ENCODE measurements at regions not wholly inside any gene's neighbourhood (a gene's known extent, or its start where the extent isn't known, plus 50 kb on each side); places are given as distances from the start of the nearest gene placed in this dataset.

DNA sequence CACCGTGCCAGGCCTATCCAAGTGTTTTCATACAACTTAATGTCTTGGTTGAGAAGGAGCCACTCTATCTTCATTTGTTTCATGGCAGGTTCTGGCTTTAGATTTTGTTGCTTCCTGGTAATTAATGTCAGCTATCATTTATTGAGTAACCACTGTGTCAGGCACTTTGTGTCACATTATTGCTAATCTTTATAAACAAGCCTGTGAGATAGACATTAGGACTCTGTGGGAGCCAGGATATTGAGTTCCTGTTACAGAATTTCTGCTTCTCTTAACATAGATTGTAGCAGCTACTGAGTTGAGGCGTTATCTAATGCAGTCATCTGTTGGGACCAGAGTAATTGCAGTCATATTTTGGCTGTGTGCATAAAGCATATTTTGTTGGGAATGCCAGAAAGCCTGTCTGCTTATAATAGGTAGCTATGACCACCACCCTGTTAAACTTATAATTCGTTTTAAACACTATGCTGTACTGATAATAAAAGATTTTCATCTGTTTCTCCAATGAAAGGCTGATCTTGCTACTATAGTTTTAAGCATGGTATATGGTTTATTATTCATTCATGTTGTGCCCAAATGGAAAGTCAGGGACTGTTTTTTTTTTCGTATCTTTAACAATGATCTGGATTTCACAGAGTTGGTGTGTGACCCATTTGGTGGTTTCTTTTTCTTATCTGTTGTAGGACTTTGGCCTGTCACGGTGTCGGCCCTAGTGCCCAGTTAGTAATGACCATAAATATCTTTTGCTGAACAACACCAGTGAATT lies 432.6 kb downstream of the PCNX1 start:
- no peak overlapping the region for H3K27ac ChIP-seq
- no peak for TF ChIP-seq CTCF (conservative IDR thresholded peaks at IDR 0.05)

DNA sequence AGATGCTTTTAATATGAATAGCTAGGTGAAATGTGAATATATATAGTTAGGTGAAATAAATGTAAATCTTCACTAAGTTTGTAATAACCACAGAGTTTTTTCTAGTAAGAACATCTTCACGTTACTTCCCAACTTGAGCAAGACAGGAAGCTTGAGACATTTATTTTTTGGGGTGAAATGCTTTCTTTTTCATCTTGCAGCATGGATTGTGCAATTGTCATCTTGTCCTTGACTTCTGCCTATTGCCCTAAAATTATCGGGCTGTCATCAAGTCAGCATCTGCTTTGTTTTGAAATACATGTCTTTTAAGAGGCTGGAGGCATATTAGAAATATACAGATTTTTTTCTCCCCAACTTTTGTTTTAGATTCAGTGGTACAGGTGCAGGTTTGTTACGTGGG lies 433.9 kb downstream of the PCNX1 start:
- no peak overlapping the region for H3K27ac ChIP-seq
- TF ChIP-seq CTCF (conservative IDR thresholded peaks at IDR 0.05): no peak

DNA sequence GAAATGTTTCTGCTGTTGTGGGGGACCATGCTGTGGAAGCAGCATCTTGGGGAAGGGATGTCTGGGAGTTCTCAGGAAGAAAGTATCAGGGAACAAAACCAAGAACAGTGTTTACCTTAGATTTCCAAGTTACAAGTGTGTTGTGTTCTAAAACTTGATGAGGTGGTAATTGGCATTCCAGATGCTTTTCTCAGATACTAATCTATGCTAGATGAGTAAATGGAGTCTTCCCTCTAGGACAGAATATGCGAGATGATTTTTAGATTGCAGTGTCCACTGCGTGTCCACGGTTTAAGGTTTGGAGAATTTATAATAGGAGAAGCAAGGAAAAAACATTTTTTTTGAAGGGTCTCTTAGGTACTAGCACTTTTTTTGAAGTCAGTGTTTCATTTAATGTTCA lies 436.5 kb downstream of the PCNX1 start:
- no peak overlapping the region for H3K27ac ChIP-seq
- TF ChIP-seq CTCF (conservative IDR thresholded peaks at IDR 0.05): no peak

- no peak for TF ChIP-seq CTCF (conservative IDR thresholded peaks at IDR 0.05)
These were observed 437.2 kb downstream of the PCNX1 start for GRCh38 chr14:71344506-71344905.

DNA sequence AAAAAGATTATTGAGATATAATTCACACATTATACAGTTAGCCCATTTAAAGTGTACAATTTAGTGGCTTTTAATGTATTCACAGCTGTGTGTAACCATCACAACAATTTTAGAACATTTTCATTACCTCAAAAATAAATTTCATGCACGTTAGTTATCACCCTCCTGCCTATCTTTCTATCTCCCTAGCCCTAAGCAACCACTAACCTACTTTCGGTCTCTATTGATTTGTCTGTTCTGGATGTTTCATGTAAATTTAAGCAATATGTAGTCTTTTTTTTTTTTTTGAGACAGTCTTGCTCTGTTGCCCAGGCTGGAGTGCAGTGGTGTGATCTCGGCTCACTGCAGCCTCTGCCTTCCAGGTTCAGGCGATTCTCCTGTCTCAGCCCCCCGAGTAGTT lies 439.4 kb downstream of the PCNX1 start:
- no peak overlapping the region for H3K27ac ChIP-seq
- TF ChIP-seq CTCF (conservative IDR thresholded peaks at IDR 0.05): no peak

More at GRCh38 chr14:71344506-71344905, 437.2 kb downstream of the PCNX1 start:
- no peak overlapping the region for H3K27ac ChIP-seq

- H3K27ac ChIP-seq: no peak overlapping the region
- TF ChIP-seq CTCF (conservative IDR thresholded peaks at IDR 0.05): no peak
These were observed 441.1 kb downstream of the PCNX1 start for GRCh38 chr14:71348394-71348793.

DNA sequence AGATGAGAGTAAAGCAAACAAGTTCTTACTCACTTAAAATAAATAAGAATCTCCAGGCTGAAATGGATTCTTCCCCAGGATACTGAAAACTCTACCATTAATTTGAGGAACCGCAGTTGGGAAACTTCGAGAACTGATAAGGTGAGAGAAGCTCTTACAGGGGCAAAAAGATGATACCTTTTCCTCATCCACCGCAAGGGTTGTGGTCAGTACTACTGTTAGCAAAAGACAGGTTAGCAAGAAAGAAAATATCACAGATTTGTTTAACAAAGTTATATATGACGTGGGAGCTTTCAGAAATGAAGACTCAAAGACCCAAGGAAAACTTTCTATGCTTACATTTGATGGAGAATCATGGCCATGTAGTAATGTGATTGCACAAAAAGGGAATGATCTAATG lies 441.6 kb downstream of the PCNX1 start:
- H3K27ac ChIP-seq: no peak overlapping the region
- no peak for TF ChIP-seq CTCF (conservative IDR thresholded peaks at IDR 0.05)
